Suprapubic skin (tissue), 4 donors: ENCODE measurements at regions not wholly inside any gene's neighbourhood (a gene's known extent, or its start where the extent isn't known, plus 50 kb on each side); places are given as distances from the start of the nearest gene placed in this dataset.

Experiments used
- EP300 ChIP-seq: sonication (generic); formaldehyde crosslinking; IDR thresholded peaks from one replicate; pipeline ENCODE4 v1.6.1; 2017; ENCODE audit warnings: antibody characterized with exemption
- POLR2A ChIP-seq, 2 donors: fragments of 450-650 bp; IDR thresholded peaks; one replicate each; pipeline ENCODE4 v1.6.1; 2017; ENCODE audit warnings: antibody characterized with exemption in 2 of 2, mild to moderate bottlenecking in 2 of 2, moderate library complexity in 2 of 2
- POLR2AphosphoS5 ChIP-seq, 3 donors: sonication (generic); formaldehyde crosslinking; IDR thresholded peaks; one replicate each; pipeline ENCODE4 v1.6.1; 2017; ENCODE audit warnings: antibody characterized with exemption in 3 of 3
- TF ChIP-seq, protein P1 (sequence below), 2 donors: fragments of 200-600 bp in 1 of 2; fragments of 450-650 bp in 1 of 2; sonication (generic) in 1 of 2; IDR thresholded peaks; one replicate each; pipeline ENCODE4 v1.5.1; 2016 to 2019; ENCODE audit warnings: antibody characterized with exemption in 2 of 2, mild to moderate bottlenecking in 1 of 2, moderate library complexity in 1 of 2

DNA sequence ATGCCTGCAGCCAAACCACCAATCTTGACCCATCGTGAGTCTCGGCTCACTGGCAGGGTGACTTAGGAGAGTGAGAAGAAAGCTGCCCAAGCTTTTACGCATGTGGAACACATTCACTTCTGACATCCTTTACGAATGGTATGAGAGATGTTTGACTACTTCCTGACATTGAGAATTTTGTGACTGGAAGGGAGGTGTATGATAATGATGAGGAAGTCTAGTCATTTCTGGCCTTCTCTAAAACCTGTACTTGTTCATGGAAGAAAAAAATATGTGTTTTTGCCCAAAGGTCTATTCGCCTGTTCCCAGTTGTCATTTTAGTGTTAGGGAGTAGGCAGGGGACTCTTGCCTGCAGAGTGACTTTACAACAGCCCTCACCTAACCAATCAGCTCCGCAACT lies 227.2 kb upstream of the ATP2B1 start:
- TF ChIP-seq POLR2A (IDR thresholded peaks at IDR 0.05) (no peak), POLR2AphosphoS5 (IDR thresholded peaks at IDR 0.05) (no peak), EP300 (no peak)
- TF ChIP-seq, protein P1, sequence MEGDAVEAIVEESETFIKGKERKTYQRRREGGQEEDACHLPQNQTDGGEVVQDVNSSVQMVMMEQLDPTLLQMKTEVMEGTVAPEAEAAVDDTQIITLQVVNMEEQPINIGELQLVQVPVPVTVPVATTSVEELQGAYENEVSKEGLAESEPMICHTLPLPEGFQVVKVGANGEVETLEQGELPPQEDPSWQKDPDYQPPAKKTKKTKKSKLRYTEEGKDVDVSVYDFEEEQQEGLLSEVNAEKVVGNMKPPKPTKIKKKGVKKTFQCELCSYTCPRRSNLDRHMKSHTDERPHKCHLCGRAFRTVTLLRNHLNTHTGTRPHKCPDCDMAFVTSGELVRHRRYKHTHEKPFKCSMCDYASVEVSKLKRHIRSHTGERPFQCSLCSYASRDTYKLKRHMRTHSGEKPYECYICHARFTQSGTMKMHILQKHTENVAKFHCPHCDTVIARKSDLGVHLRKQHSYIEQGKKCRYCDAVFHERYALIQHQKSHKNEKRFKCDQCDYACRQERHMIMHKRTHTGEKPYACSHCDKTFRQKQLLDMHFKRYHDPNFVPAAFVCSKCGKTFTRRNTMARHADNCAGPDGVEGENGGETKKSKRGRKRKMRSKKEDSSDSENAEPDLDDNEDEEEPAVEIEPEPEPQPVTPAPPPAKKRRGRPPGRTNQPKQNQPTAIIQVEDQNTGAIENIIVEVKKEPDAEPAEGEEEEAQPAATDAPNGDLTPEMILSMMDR (IDR thresholded peaks at IDR 0.05) = no peak
